Endothelial cell of umbilical vein (primary cell): ENCODE measurements at regions not wholly inside any gene's neighbourhood (a gene's known extent, or its start where the extent isn't known, plus 50 kb on each side); places are given as distances from the start of the nearest gene placed in this dataset.

Source experiments
- BruUV-seq: library from RNA; stranded (reverse); fragments of 400-500 nt; replicated peaks from 2 replicates; lab custom pipeline; 2021; lab: Mats Ljungman, UMichigan
- CTCF ChIA-PET: fragments of 300-600, 350-600 bp; sonication (Branson Sonifier 250); formaldehyde crosslinking; loops from one replicate; lab custom pipeline; 2021; ENCODE audit warnings: antibody characterized with exemption, inconsistent platforms; lab: Charles Lee
- POLR2A ChIA-PET: fragments of 300-600, 350-600 bp; sonication (Branson Sonifier 250); formaldehyde crosslinking; loops from one replicate; lab custom pipeline; 2021; ENCODE audit warnings: antibody characterized with exemption, inconsistent platforms; lab: Charles Lee
- DNase-seq: peaks from one replicate; pipeline ENCODE4 v3.0.0-alpha.2; 2011; ENCODE audit warnings: low read depth, low spot score
- FAIRE-seq: peaks from 2 replicates; lab custom pipeline; 2011; peaks lifted over from hg19 to GRCh38; lab: Jason Lieb, UNC
- H2AFZ ChIP-seq: 2 replicates; pipeline ENCODE4 v1.6.0; 2012; ENCODE audit warnings: low read depth, low read length, control low read depth, inconsistent platforms
- H3K27ac ChIP-seq: 2 replicates; pipeline ENCODE4 v1.5.1; 2011; ENCODE audit warnings: low read depth, mild to moderate bottlenecking, control low read depth, low read length, moderate library complexity; ENCODE audit not compliant: insufficient read depth
- H3K27me3 ChIP-seq, 2 experiments: 2 replicates each; pipeline versions ENCODE4 v1.6.0 to v1.6.1; 2011; ENCODE audit warnings: low read length in 2 of 2, mixed read lengths in 1 of 2; ENCODE audit not compliant: control insufficient read depth in 2 of 2, insufficient read depth in 2 of 2
- H3K36me3 ChIP-seq, 2 experiments: 2 replicates in 1 of 2; 3 replicates in 1 of 2; pipeline ENCODE4 v1.5.1; 2011; ENCODE audit warnings: low read length in 2 of 2, mild to moderate bottlenecking in 1 of 2, moderate library complexity in 1 of 2; ENCODE audit not compliant: control insufficient read depth in 2 of 2, insufficient read depth in 2 of 2; ENCODE audit errors: extremely low read depth in 1 of 2
- H3K4me1 ChIP-seq: 3 replicates; pipeline ENCODE4 v1.5.1; 2011; ENCODE audit warnings: mild to moderate bottlenecking, low read length; ENCODE audit not compliant: control insufficient read depth, insufficient read depth; ENCODE audit errors: extremely low read depth
- H3K4me2 ChIP-seq: 2 replicates; pipeline ENCODE4 v1.6.1; 2011; ENCODE audit warnings: low read length, control low read depth, mixed read lengths; ENCODE audit not compliant: insufficient read depth
- H3K4me3 ChIP-seq, 3 experiments: fragments of 200-600 bp in 1 of 3; sonication (generic), shearing (Covaris generic) in 1 of 3; replicated peaks in 1 of 3; 2 replicates each; pipeline ENCODE4 v1.5.1; 2011 to 2016; ENCODE audit warnings: control low read depth in 3 of 3, low read length in 3 of 3, mild to moderate bottlenecking in 2 of 3, inconsistent platforms in 1 of 3, low read depth in 1 of 3, moderate library complexity in 1 of 3; ENCODE audit not compliant: insufficient read depth in 1 of 3
- H3K79me2 ChIP-seq: 2 replicates; pipeline ENCODE4 v1.6.0; 2012; ENCODE audit warnings: low read length, inconsistent platforms; ENCODE audit not compliant: control insufficient read depth, insufficient read depth
- H3K9ac ChIP-seq: replicated peaks from 2 replicates; pipeline ENCODE3; 2011; ENCODE audit warnings: low read length, control low read depth; ENCODE audit not compliant: insufficient read depth; ENCODE audit errors: extremely low read depth
- H3K9me1 ChIP-seq: replicated peaks from 3 replicates; pipeline ENCODE4 v1.6.0; 2011; ENCODE audit warnings: mild to moderate bottlenecking, low read length; ENCODE audit not compliant: control insufficient read depth, insufficient read depth; ENCODE audit errors: extremely low read depth
- H3K9me3 ChIP-seq: replicated peaks from 2 replicates; pipeline ENCODE4 v1.5.1; 2012; ENCODE audit warnings: low read length, inconsistent platforms; ENCODE audit not compliant: control insufficient read depth, insufficient read depth
- H4K20me1 ChIP-seq: replicated peaks from 2 replicates; pipeline ENCODE3; 2011; ENCODE audit warnings: mild to moderate bottlenecking, low read length; ENCODE audit not compliant: control insufficient read depth, insufficient read depth; ENCODE audit errors: extremely low read depth
- EZH2 ChIP-seq: IDR thresholded peaks from 2 replicates; pipeline ENCODE4 v1.6.1; 2012; ENCODE audit warnings: borderline replicate concordance, low read depth, mild to moderate bottlenecking, moderate library complexity, low read length, inconsistent platforms; ENCODE audit not compliant: severe bottlenecking
- FOS ChIP-seq: IDR thresholded peaks from 2 replicates; pipeline ENCODE4 v1.6.1; 2011; ENCODE audit warnings: mild to moderate bottlenecking, low read length, moderate library complexity, borderline replicate concordance; ENCODE audit not compliant: insufficient read depth
- GATA2 ChIP-seq: IDR thresholded peaks from 2 replicates; pipeline ENCODE4 v1.7.0; 2011; ENCODE audit warnings: low read depth, mild to moderate bottlenecking, moderate library complexity, mixed read lengths, low read length; ENCODE audit not compliant: insufficient read length, insufficient read depth
- JUN ChIP-seq: IDR thresholded peaks from 2 replicates; pipeline ENCODE4 v1.6.1; 2011; ENCODE audit warnings: borderline replicate concordance, low read depth; ENCODE audit not compliant: insufficient read length, insufficient read depth
- MYC ChIP-seq: IDR thresholded peaks from one replicate; pipeline ENCODE4 v1.6.1; 2011; ENCODE audit warnings: mild to moderate bottlenecking, low read depth, low read length
- POLR2A ChIP-seq: IDR thresholded peaks from 2 replicates; pipeline ENCODE4 v1.6.1; 2012; ENCODE audit warnings: low read depth, mild to moderate bottlenecking, control low read depth, low read length
- POLR2AphosphoS5 ChIP-seq: IDR thresholded peaks from 2 replicates; pipeline ENCODE4 v1.6.1; 2012; ENCODE audit warnings: low read depth, mild to moderate bottlenecking, control low read depth, low read length, moderate library complexity; ENCODE audit not compliant: insufficient read depth
- dilution Hi-C: fragments of 300-500 bp; cut with MboI; formaldehyde crosslinking; loops from one replicate; pipeline ENCODE4 v1.15.0; 2019; ENCODE audit warnings: low sequenced_read_pairs; ENCODE audit not compliant: extremely low pct_ligation_motif_present
- intact Hi-C: fragments of 100-400 bp; cut with micrococcal nuclease; formaldehyde crosslinking; loops from one replicate; pipeline ENCODE4 v1.10.0; 2022
- TF ChIP-seq, protein P1 (sequence below), 2 donors: IDR thresholded peaks; 1 replicate in 1 of 2; 2 replicates in 1 of 2; pipeline ENCODE4 v1.5.1; 2011; ENCODE audit warnings: low read length in 2 of 2, mild to moderate bottlenecking in 2 of 2, moderate library complexity in 2 of 2, control low read depth in 1 of 2, inconsistent platforms in 1 of 2, low read depth in 1 of 2; ENCODE audit not compliant: insufficient read depth in 1 of 2; ENCODE audit errors: extremely low read depth in 1 of 2
- TF ChIP-seq, protein P2 (sequence below): IDR thresholded peaks from 2 replicates; pipeline ENCODE4 v1.6.1; 2011; ENCODE audit not compliant: insufficient read depth, insufficient read length

DNA sequence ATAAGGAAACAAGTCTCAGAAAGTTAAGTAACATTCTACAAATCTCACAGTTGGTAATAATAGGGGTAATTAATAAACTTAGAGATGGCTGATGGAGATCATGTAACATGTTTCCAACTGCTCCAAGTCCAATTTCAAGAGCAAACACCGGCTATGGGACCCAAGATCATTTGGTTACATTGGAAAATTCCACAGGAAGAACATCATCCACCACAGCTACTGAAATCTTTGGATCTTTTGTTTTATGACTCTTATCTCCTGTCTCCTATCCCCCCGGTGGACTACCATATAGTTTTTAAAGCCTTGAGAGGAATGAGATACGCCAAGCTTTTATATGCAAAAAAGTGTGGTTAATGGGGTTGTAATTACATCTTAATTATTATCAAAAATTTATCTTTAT lies 216.1 kb downstream of the WNT5A start:
- dilution Hi-C loops, result no loop called here
- no peak for FAIRE-seq
- Histone ChIP-seq H3K27me3 (no peaks in the 10 kb centered on the region), H2AFZ (no peak overlapping the region), H3K4me2 (no peak overlapping the region), H3K4me1 (no peaks in the 10 kb centered on the region), H3K9ac (no peak overlapping the region), H3K27ac (no peak overlapping the region), H3K9me3 (no peaks in the 10 kb centered on the region), H3K9me1 (no peaks in the 10 kb centered on the region), H3K36me3 (no peaks in the 10 kb centered on the region), H3K4me3 (no peak overlapping the region), H4K20me1 (no peaks in the 10 kb centered on the region), H3K79me2 (no peaks in the 10 kb centered on the region)
- ChIA-PET CTCF (no interaction called here), POLR2A (no interaction called here)
- BruUV-seq, result no TSS peak
- intact Hi-C loops, result no loop called here
- DNase-seq, result no peak
- TF ChIP-seq, protein P1, sequence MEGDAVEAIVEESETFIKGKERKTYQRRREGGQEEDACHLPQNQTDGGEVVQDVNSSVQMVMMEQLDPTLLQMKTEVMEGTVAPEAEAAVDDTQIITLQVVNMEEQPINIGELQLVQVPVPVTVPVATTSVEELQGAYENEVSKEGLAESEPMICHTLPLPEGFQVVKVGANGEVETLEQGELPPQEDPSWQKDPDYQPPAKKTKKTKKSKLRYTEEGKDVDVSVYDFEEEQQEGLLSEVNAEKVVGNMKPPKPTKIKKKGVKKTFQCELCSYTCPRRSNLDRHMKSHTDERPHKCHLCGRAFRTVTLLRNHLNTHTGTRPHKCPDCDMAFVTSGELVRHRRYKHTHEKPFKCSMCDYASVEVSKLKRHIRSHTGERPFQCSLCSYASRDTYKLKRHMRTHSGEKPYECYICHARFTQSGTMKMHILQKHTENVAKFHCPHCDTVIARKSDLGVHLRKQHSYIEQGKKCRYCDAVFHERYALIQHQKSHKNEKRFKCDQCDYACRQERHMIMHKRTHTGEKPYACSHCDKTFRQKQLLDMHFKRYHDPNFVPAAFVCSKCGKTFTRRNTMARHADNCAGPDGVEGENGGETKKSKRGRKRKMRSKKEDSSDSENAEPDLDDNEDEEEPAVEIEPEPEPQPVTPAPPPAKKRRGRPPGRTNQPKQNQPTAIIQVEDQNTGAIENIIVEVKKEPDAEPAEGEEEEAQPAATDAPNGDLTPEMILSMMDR (IDR thresholded peaks at IDR 0.05; ENCODE audit: extremely low read depth in 1 of 2, insufficient read depth in 1 of 2, low read depth in 1 of 2, low read length in 2 of 2), result no peak
- TF ChIP-seq, protein P2, sequence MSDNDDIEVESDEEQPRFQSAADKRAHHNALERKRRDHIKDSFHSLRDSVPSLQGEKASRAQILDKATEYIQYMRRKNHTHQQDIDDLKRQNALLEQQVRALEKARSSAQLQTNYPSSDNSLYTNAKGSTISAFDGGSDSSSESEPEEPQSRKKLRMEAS, result no peak
- TF ChIP-seq FOS, result no peak
- no peak for TF ChIP-seq POLR2A
- no peak for TF ChIP-seq GATA2
- TF ChIP-seq EZH2, result no peak
- no peak for TF ChIP-seq POLR2AphosphoS5
- TF ChIP-seq JUN, result no peak
- TF ChIP-seq MYC, result no peak
